Activated T-cell treated with anti-CD3 and anti-CD28 coated beads, Interleukin-2, amount 50 U/mL, for 1 hour (primary cell): ENCODE measurements at regions not wholly inside any gene's neighbourhood (a gene's known extent, or its start where the extent isn't known, plus 50 kb on each side); places are given as distances from the start of the nearest gene placed in this dataset.

Source experiments
- DNase-seq: peaks from one replicate; pipeline ENCODE4 v3.0.0-alpha.2; 2020

- no peak for DNase-seq
Observed at GRCh38 chr11:70733327-70734325, 335.3 kb downstream of the CTTN start.

GRCh38 chr11:70734379-70734778 lies 336.1 kb downstream of the CTTN start:
- no peak for DNase-seq

GRCh38 chr11:70734911-70735310 lies 336.6 kb downstream of the CTTN start:
- no peak for DNase-seq

- no peak for DNase-seq
Observed at GRCh38 chr11:70735976-70736375, 337.6 kb downstream of the CTTN start.

GRCh38 chr11:70736461-70736860 lies 338.1 kb downstream of the CTTN start:
- DNase-seq, result no peak

GRCh38 chr11:70736937-70737640 lies 338.8 kb downstream of the CTTN start:
- no peak for DNase-seq

- DNase-seq, result no peak
Observed at GRCh38 chr11:70737816-70738630, 339.7 kb downstream of the CTTN start.

- DNase-seq, result no peak
Observed at GRCh38 chr11:70738661-70739060, 340.3 kb downstream of the CTTN start.

- no peak for DNase-seq
Observed at GRCh38 chr11:70739091-70739490, 340.8 kb downstream of the CTTN start.

GRCh38 chr11:70739811-70740487 lies 341.6 kb downstream of the CTTN start:
- DNase-seq, result no peak

- no peak for DNase-seq
Observed at GRCh38 chr11:70740488-70740851, 342.1 kb downstream of the CTTN start.

GRCh38 chr11:70741085-70741484 lies 342.8 kb downstream of the CTTN start:
- no peak for DNase-seq

- DNase-seq, result no peak
Observed at GRCh38 chr11:70742553-70743291, 344.4 kb downstream of the CTTN start.

GRCh38 chr11:70743329-70743728 lies 345.0 kb downstream of the CTTN start:
- no peak for DNase-seq

- DNase-seq, result no peak
Observed at GRCh38 chr11:70743941-70744351, 345.6 kb downstream of the CTTN start.

GRCh38 chr11:70744396-70745185 lies 346.3 kb downstream of the CTTN start:
- DNase-seq, result no peak

GRCh38 chr11:70745451-70745850 lies 347.1 kb downstream of the CTTN start:
- DNase-seq, result no peak

GRCh38 chr11:70745941-70746340 lies 347.6 kb downstream of the CTTN start:
- DNase-seq, result no peak

GRCh38 chr11:70746351-70746750 lies 348.0 kb downstream of the CTTN start:
- no peak for DNase-seq

- no peak for DNase-seq
Observed at GRCh38 chr11:70747285-70747684, 349.0 kb downstream of the CTTN start.

GRCh38 chr11:70747921-70748320 lies 349.6 kb downstream of the CTTN start:
- no peak for DNase-seq
